ENCODE measurements at regions not wholly inside any gene's neighbourhood (a gene's known extent, or its start where the extent isn't known, plus 50 kb on each side); places are given as distances from the start of the nearest gene placed in this dataset.
"Not testable (repeated sequence)": the region's sequence is repeated elsewhere in the genome, so short reads cannot be mapped to it uniquely, and the experiment has no call there.

DNA sequence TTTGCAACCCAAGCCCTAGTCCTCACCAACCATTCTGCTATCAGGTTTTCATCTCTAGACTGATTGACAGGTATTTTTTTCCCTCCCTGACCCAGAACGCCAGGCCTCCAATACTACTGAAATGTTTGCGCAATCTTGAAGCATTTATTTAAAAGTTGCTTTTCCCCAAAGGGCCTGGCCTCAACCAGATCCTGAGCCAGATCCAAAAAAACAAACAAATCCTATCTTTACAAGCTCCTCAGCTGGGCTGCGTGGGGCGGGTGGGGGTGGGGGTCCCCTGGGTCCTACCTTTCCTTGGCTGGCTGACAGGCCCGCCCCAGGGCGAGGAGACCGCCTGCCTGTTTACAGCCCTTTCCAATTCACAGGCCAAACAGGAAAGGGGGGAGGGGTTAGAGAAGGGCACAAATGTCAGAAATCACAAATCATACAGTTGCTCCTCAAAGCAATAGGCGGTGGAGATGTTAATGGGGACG is 98.8 kb downstream of the FOXD2 start:
- 45% methylated on average over 9 of the region's 9 CpGs for WGBS (ENCODE audit: insufficient coverage)
- Histone ChIP-seq H3K9me3 (ENCODE audit: control insufficient read depth, insufficient read depth, low read length) (no peaks in the 10 kb centered on the region), H3K4me3 (ENCODE audit: low read length) (no peak overlapping the region), H3K4me1 (ENCODE audit: control insufficient read depth, insufficient read depth, low read length) (peaks cover 8% of the 10 kb centered on the region), H3K27ac (ENCODE audit: low read length) (no peak overlapping the region), H3K27me3 (ENCODE audit: control insufficient read depth, insufficient read depth, low read length) (peaks cover 9% of the 10 kb centered on the region), H3K36me3 (ENCODE audit: control insufficient read depth, insufficient read depth, low read length) (no peaks in the 10 kb centered on the region)
- TF ChIP-seq, protein P1, sequence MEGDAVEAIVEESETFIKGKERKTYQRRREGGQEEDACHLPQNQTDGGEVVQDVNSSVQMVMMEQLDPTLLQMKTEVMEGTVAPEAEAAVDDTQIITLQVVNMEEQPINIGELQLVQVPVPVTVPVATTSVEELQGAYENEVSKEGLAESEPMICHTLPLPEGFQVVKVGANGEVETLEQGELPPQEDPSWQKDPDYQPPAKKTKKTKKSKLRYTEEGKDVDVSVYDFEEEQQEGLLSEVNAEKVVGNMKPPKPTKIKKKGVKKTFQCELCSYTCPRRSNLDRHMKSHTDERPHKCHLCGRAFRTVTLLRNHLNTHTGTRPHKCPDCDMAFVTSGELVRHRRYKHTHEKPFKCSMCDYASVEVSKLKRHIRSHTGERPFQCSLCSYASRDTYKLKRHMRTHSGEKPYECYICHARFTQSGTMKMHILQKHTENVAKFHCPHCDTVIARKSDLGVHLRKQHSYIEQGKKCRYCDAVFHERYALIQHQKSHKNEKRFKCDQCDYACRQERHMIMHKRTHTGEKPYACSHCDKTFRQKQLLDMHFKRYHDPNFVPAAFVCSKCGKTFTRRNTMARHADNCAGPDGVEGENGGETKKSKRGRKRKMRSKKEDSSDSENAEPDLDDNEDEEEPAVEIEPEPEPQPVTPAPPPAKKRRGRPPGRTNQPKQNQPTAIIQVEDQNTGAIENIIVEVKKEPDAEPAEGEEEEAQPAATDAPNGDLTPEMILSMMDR (IDR thresholded peaks at IDR 0.05) = no peak
- peaks cover 35 to 42% of the 10 kb centered on the region in 2 donors for H3K27me3 Mint-ChIP-seq (ENCODE audit: low read depth in 2 of 2)
- ATAC-seq = no peak
- intact Hi-C loops (cut with micrococcal nuclease) = no loop called here
- no peak overlapping the region for H3K27ac Mint-ChIP-seq
- no peaks in the 10 kb centered on the region for H3K9me3 Mint-ChIP-seq
- no peaks in the 10 kb centered on the region for H3K36me3 Mint-ChIP-seq
- no peak for DNase-seq
- no peak overlapping the region for H3K4me3 Mint-ChIP-seq
- peaks cover 0 to 13% of the 10 kb centered on the region in 2 donors for H3K4me1 Mint-ChIP-seq

DNA sequence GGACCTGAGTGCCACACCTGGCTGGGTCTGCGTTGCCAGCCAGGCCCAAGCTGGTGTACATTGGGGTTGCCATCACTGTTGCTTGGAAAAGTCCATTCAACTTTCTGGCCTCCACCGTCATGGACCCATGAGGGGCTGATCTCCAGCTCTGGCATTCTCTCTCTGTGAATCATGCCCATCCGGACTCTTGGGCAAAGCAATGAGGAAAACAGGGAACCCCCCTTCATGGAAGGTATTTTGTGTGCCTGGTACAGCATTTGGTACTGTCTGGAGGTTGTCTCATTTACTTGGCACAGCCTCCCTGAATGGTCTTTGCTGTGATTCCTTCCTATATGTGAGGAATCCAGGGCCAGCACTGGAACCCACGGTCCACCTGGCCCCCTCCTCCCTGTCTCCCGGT is 99.4 kb downstream of the FOXD2 start:
- Mint-ChIP-seq H3K4me3 (no peak overlapping the region), H3K27me3 (ENCODE audit: low read depth in 2 of 2) (peaks cover 37 to 44% of the 10 kb centered on the region in 2 donors), H3K36me3 (no peaks in the 10 kb centered on the region), H3K27ac (no peak overlapping the region), H3K9me3 (no peaks in the 10 kb centered on the region), H3K4me1 (peaks cover 0 to 13% of the 10 kb centered on the region in 2 donors)
- Histone ChIP-seq H3K9me3 (ENCODE audit: control insufficient read depth, insufficient read depth, low read length) (no peaks in the 10 kb centered on the region), H3K4me1 (ENCODE audit: control insufficient read depth, insufficient read depth, low read length) (peaks cover 8% of the 10 kb centered on the region), H3K36me3 (ENCODE audit: control insufficient read depth, insufficient read depth, low read length) (no peaks in the 10 kb centered on the region), H3K27ac (ENCODE audit: low read length) (no peak overlapping the region), H3K27me3 (ENCODE audit: control insufficient read depth, insufficient read depth, low read length) (peaks cover 9% of the 10 kb centered on the region), H3K4me3 (ENCODE audit: low read length) (no peak overlapping the region)
- TF ChIP-seq, protein P1 (IDR thresholded peaks at IDR 0.05) = no peak
- no peak for ATAC-seq
- DNase-seq = no peak
- intact Hi-C loops (cut with micrococcal nuclease) = no loop called here
- WGBS (ENCODE audit: insufficient coverage) = 82% methylated on average over 5 of the region's 5 CpGs

DNA sequence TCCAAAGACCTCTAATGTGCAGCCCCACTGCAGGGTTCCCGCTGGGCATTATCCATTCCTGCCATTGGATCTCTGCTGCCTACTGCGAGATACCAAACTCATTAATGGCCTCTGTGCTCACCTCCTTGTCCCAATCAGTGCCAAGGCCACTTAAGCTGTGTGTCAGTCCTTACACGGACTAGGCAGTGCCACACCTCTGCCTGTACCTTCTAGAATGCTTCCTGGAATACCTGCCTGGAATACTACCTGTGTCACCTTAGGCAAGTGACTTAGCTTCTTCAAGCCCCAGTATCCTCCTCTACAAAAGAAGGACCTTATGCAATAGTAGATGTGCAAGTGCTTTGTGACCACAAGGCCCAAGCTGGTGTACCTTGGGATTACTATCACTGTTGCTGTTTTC is 100.1 kb downstream of the FOXD2 start:
- no peak for DNase-seq
- H3K27ac Mint-ChIP-seq = no peak overlapping the region
- H3K9me3 Mint-ChIP-seq = no peaks in the 10 kb centered on the region
- no peaks in the 10 kb centered on the region for H3K36me3 Mint-ChIP-seq
- intact Hi-C loops (cut with micrococcal nuclease) = no loop called here
- H3K4me3 Mint-ChIP-seq = no peak overlapping the region
- peaks cover 36 to 39% of the 10 kb centered on the region in 2 donors for H3K27me3 Mint-ChIP-seq (ENCODE audit: low read depth in 2 of 2)
- TF ChIP-seq, protein P1 (IDR thresholded peaks at IDR 0.05) = no peak
- no peak overlapping the region for H3K27ac ChIP-seq (ENCODE audit: low read length)
- WGBS (ENCODE audit: insufficient coverage) = 70% methylated on average over 3 of the region's 3 CpGs
- no peaks in the 10 kb centered on the region for H3K36me3 ChIP-seq (ENCODE audit: control insufficient read depth, insufficient read depth, low read length)
- ATAC-seq = no peak
- no peak overlapping the region for H3K4me3 ChIP-seq (ENCODE audit: low read length)
- H3K9me3 ChIP-seq (ENCODE audit: control insufficient read depth, insufficient read depth, low read length) = no peaks in the 10 kb centered on the region
- peaks cover 0 to 11% of the 10 kb centered on the region in 2 donors for H3K4me1 Mint-ChIP-seq
- peaks cover 9% of the 10 kb centered on the region for H3K27me3 ChIP-seq (ENCODE audit: control insufficient read depth, insufficient read depth, low read length)
- H3K4me1 ChIP-seq (ENCODE audit: control insufficient read depth, insufficient read depth, low read length) = peaks cover 7% of the 10 kb centered on the region

DNA sequence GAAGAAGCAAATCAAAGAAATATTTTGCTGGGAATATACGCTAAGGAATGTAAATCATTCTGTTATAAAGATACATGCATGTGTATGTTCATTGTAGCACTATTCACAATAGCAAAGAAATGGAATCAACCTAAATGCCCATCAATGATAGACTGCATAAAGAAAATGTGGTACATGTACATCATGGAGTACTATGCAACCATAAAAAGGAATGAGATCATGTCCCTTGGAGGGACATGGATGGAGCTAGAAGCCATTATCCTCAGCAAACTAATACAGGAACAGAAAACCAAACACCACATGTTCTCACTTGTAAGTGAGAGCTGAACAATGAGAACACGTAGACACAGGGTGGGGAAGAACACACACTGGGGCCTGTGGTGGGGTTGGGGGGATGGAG is 100.7 kb downstream of the FOXD2 start:
- H3K27me3 Mint-ChIP-seq (ENCODE audit: low read depth in 2 of 2) = peaks cover 33 to 38% of the 10 kb centered on the region in 2 donors
- H3K27ac Mint-ChIP-seq; H3K9me3 Mint-ChIP-seq; intact Hi-C loops (cut with micrococcal nuclease); ATAC-seq; H3K36me3 ChIP-seq (ENCODE audit: control insufficient read depth, insufficient read depth, low read length); H3K36me3 Mint-ChIP-seq; H3K4me1 ChIP-seq (ENCODE audit: control insufficient read depth, insufficient read depth, low read length); H3K4me1 Mint-ChIP-seq; H3K4me3 ChIP-seq (ENCODE audit: low read length); H3K4me3 Mint-ChIP-seq; H3K9me3 ChIP-seq (ENCODE audit: control insufficient read depth, insufficient read depth, low read length); DNase-seq; H3K27ac ChIP-seq (ENCODE audit: low read length); H3K27me3 ChIP-seq (ENCODE audit: control insufficient read depth, insufficient read depth, low read length): not testable (repeated sequence)
- WGBS (ENCODE audit: insufficient coverage) = 93% methylated on average over 1 of the region's 2 CpGs

DNA sequence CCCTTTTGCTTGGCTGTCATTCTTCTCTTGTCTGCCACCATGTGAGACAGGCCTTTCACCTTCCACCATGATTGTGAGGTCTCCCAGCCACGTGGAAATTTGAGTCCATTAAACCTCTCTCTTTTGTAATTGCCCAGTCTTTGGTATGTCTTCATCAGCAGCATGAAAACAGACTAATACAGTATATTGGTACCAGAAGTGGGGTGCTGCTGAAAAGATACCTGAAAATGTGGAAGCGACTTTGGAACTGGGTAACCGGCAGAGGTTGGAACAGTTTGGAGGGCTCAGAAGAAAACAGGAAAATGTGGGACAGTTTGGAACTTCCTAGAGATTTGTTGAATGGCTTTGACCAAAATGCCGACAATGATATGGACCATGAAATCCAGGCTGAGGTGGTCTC is 103.9 kb downstream of the FOXD2 start:
- H3K27ac ChIP-seq (ENCODE audit: low read length); H3K4me1 Mint-ChIP-seq; H3K4me1 ChIP-seq (ENCODE audit: control insufficient read depth, insufficient read depth, low read length); DNase-seq; H3K4me3 Mint-ChIP-seq; intact Hi-C loops (cut with micrococcal nuclease); H3K9me3 Mint-ChIP-seq; H3K27me3 ChIP-seq (ENCODE audit: control insufficient read depth, insufficient read depth, low read length); H3K27ac Mint-ChIP-seq; ATAC-seq; H3K36me3 Mint-ChIP-seq; H3K9me3 ChIP-seq (ENCODE audit: control insufficient read depth, insufficient read depth, low read length); H3K4me3 ChIP-seq (ENCODE audit: low read length); H3K36me3 ChIP-seq (ENCODE audit: control insufficient read depth, insufficient read depth, low read length): not testable (repeated sequence)
- whole genome bisulfite sequencing (ENCODE audit: insufficient coverage) = 90% methylated on average over 4 of the region's 4 CpGs
- peaks cover 16 to 21% of the 10 kb centered on the region in 2 donors for H3K27me3 Mint-ChIP-seq (ENCODE audit: low read depth in 2 of 2)

DNA sequence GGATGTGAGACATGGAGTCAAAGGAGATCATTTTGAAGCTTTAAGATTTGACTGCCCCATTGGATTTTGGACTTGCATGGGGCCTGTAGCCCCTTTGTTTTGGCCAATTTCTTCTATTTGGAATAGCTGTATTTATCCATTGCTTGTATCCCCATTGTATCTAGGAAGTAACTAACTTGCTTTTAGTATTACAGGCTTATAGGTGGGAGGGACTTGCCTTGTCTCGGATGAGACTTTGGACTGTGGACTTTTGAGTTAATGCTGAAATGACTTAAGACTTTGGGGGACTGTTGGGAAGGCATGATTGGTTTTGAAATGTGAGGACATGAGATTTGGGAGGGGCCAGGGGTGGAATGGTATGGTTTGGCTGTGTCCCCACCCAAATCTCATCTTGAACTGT is 105.2 kb downstream of the FOXD2 start:
- H3K9me3 ChIP-seq (ENCODE audit: control insufficient read depth, insufficient read depth, low read length); H3K27me3 ChIP-seq (ENCODE audit: control insufficient read depth, insufficient read depth, low read length); H3K4me1 ChIP-seq (ENCODE audit: control insufficient read depth, insufficient read depth, low read length); H3K27ac Mint-ChIP-seq; ATAC-seq; H3K9me3 Mint-ChIP-seq; DNase-seq; H3K4me1 Mint-ChIP-seq; H3K36me3 ChIP-seq (ENCODE audit: control insufficient read depth, insufficient read depth, low read length); H3K36me3 Mint-ChIP-seq; H3K27ac ChIP-seq (ENCODE audit: low read length); H3K4me3 ChIP-seq (ENCODE audit: low read length); intact Hi-C loops (cut with micrococcal nuclease); H3K4me3 Mint-ChIP-seq: not testable (repeated sequence)
- 82% methylated on average over 1 of the region's 1 CpG for WGBS (ENCODE audit: insufficient coverage)
- H3K27me3 Mint-ChIP-seq (ENCODE audit: low read depth in 2 of 2) = peaks cover 16 to 21% of the 10 kb centered on the region in 2 donors
